PC-9 (cell line): ENCODE measurements at regions not wholly inside any gene's neighbourhood (a gene's known extent, or its start where the extent isn't known, plus 50 kb on each side); places are given as distances from the start of the nearest gene placed in this dataset.

Experiments
- BruUV-seq: library from RNA; stranded (reverse); fragments of 400-500 nt; replicated peaks from 2 replicates; lab custom pipeline; 2021; lab: Mats Ljungman, UMichigan
- CTCF ChIA-PET: fragments of 300-600 bp; sonication (Branson Sonifier 250); formaldehyde crosslinking; loops from one replicate; lab custom pipeline; 2022; ENCODE audit warnings: antibody characterized with exemption; lab: Charles Lee
- POLR2A ChIA-PET: fragments of 300-600 bp; sonication (Branson Sonifier 250); formaldehyde crosslinking; loops from one replicate; lab custom pipeline; 2022; ENCODE audit warnings: antibody characterized with exemption; ENCODE audit not compliant: unreplicated experiment; lab: Charles Lee
- DNase-seq, 2 experiments: peaks; one replicate each; pipeline versions ENCODE4 v3.0.0 to v3.0.0-alpha.2; 2015 to 2022; ENCODE audit warnings: mixed read lengths in 1 of 2
- H2AFZ ChIP-seq: fragments of 200-600 bp; sonication (generic); 2 replicates; pipeline ENCODE4 v1.8.1; 2017; ENCODE audit warnings: antibody characterized with exemption
- H3F3A ChIP-seq: fragments of 200-600 bp; sonication (generic); 2 replicates; pipeline ENCODE4 v1.8.1; 2017; ENCODE audit warnings: antibody characterized with exemption, mild to moderate bottlenecking, low read depth; ENCODE audit not compliant: insufficient read depth
- H3K27ac ChIP-seq: fragments of 200-600 bp; sonication (generic); 2 replicates; pipeline ENCODE4 v1.6.1; 2016; ENCODE audit warnings: mixed run types
- H3K27me3 ChIP-seq: fragments of 200-600 bp; sonication (generic); 2 replicates; pipeline ENCODE4 v1.6.1; 2016; ENCODE audit warnings: low read depth, mixed run types; ENCODE audit not compliant: insufficient read depth
- H3K36me3 ChIP-seq: fragments of 200-600 bp; sonication (generic); 2 replicates; pipeline ENCODE4 v1.6.1; 2016; ENCODE audit warnings: low read depth, mixed run types
- H3K4me1 ChIP-seq: fragments of 200-600 bp; sonication (generic); replicated peaks from 2 replicates; pipeline ENCODE4 v1.6.1; 2016; ENCODE audit warnings: mixed run types; ENCODE audit not compliant: insufficient read depth
- H3K4me2 ChIP-seq: fragments of 200-600 bp; sonication (generic); 2 replicates; pipeline ENCODE4 v1.6.1; 2017; ENCODE audit warnings: mixed run types
- H3K4me3 ChIP-seq: fragments of 200-600 bp; sonication (generic); 2 replicates; pipeline ENCODE4 v1.6.1; 2016; ENCODE audit warnings: mixed run types
- H3K79me2 ChIP-seq: fragments of 200-600 bp; sonication (generic); 2 replicates; pipeline ENCODE4 v1.6.1; 2017; ENCODE audit warnings: low read depth, mixed run types
- H3K9me2 ChIP-seq: fragments of 200-600 bp; sonication (generic); 2 replicates; pipeline ENCODE4 v1.8.1; 2017; ENCODE audit warnings: mild to moderate bottlenecking; ENCODE audit not compliant: insufficient read depth
- H3K9me3 ChIP-seq: fragments of 200-600 bp; sonication (generic); 2 replicates; pipeline ENCODE4 v1.8.1; 2016; ENCODE audit warnings: low read depth; ENCODE audit not compliant: insufficient read depth
- H4K20me1 ChIP-seq: fragments of 200-600 bp; sonication (generic); 2 replicates; pipeline ENCODE4 v1.8.1; 2017; ENCODE audit not compliant: insufficient read depth
- CTCF ChIP-seq: fragments of 200-600 bp; sonication (generic); conservative IDR thresholded peaks from 2 replicates; pipeline ENCODE4 v1.6.1; 2017; ENCODE audit warnings: mixed run types, antibody characterized with exemption, mild to moderate bottlenecking, moderate library complexity
- EZH2 ChIP-seq: fragments of 200-600 bp; sonication (generic); IDR thresholded peaks from 2 replicates; pipeline ENCODE4 v1.8.0; 2017; ENCODE audit warnings: antibody characterized with exemption, low read depth
- intact Hi-C: fragments of 100-400 bp; cut with micrococcal nuclease; formaldehyde crosslinking; loops from one replicate; pipeline ENCODE4 v1.10.0; 2022; ENCODE audit not compliant: unreplicated experiment

GRCh38 chr13:39968646-39969475, 313.4 kb downstream of the COG6 start:
- no peak overlapping the region for H3K4me2 ChIP-seq
- H3K9me2 ChIP-seq, result no peaks in the 10 kb centered on the region
- ChIA-PET CTCF (no interaction called here), POLR2A (interaction anchor here (0.6 kb wide), 1 partner anchor 53 kb away, joined by 3 read pairs; no protein-coding TSS in a partner anchor)
- no peaks in the 10 kb centered on the region for H3F3A ChIP-seq
- no TSS peak for BruUV-seq
- H3K79me2 ChIP-seq, result no peaks in the 10 kb centered on the region
- no peak for DNase-seq
- no peak overlapping the region for H3K4me3 ChIP-seq
- no peaks in the 10 kb centered on the region for H3K27me3 ChIP-seq
- no peaks in the 10 kb centered on the region for H3K4me1 ChIP-seq
- intact Hi-C loops, result no loop called here
- H2AFZ ChIP-seq, result no peak overlapping the region
- H3K36me3 ChIP-seq, result no peaks in the 10 kb centered on the region
- no peaks in the 10 kb centered on the region for H4K20me1 ChIP-seq
- TF ChIP-seq CTCF, result no peak
- TF ChIP-seq EZH2, result no peak
- H3K27ac ChIP-seq, result no peak overlapping the region
- no peaks in the 10 kb centered on the region for H3K9me3 ChIP-seq

GRCh38 chr13:39970177-39970846, 314.9 kb downstream of the COG6 start:
- H3K4me3 ChIP-seq, result no peak overlapping the region
- H3K79me2 ChIP-seq, result no peaks in the 10 kb centered on the region
- TF ChIP-seq EZH2 (no peak), CTCF (no peak)
- BruUV-seq, result no TSS peak
- H3K27me3 ChIP-seq, result no peaks in the 10 kb centered on the region
- no peaks in the 10 kb centered on the region for H3K9me2 ChIP-seq
- no peak for DNase-seq
- no peaks in the 10 kb centered on the region for H3K4me1 ChIP-seq
- no peaks in the 10 kb centered on the region for H3K36me3 ChIP-seq
- no peaks in the 10 kb centered on the region for H4K20me1 ChIP-seq
- intact Hi-C loops, result no loop called here
- H3K9me3 ChIP-seq, result no peaks in the 10 kb centered on the region
- no peak overlapping the region for H3K27ac ChIP-seq
- no peak overlapping the region for H3K4me2 ChIP-seq
- no peaks in the 10 kb centered on the region for H3F3A ChIP-seq
- no peak overlapping the region for H2AFZ ChIP-seq
- ChIA-PET POLR2A (no interaction called here), CTCF (no interaction called here)

DNA sequence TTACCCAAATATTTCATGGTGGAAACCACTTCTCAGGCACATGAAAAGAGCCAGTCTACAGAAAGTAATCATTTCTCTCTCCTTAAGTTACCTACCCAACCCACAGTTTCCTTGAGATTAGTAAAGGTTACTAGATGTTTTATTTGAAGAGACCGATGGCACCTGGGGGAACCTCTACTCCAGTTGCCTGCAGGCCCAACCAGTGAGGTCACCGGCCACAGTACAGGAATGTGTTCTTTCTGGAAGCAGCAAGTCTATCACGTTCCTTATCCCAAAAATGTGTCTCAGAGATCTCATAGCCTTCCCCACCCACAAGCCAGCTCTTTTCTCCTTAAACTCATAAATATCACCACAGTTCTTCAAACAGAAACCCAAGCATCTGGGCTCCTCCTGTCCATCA, 316.1 kb downstream of the COG6 start:
- no peaks in the 10 kb centered on the region for H3K79me2 ChIP-seq
- H3K27me3 ChIP-seq, result no peaks in the 10 kb centered on the region
- H3K9me3 ChIP-seq, result no peaks in the 10 kb centered on the region
- BruUV-seq, result no TSS peak
- H3K4me2 ChIP-seq, result no peak overlapping the region
- POLR2A ChIA-PET, result no interaction called here
- CTCF ChIA-PET, result no interaction called here
- no peak for DNase-seq
- no peak for TF ChIP-seq EZH2
- TF ChIP-seq CTCF, result no peak
- H3F3A ChIP-seq, result no peaks in the 10 kb centered on the region
- no peaks in the 10 kb centered on the region for H3K4me1 ChIP-seq
- no peaks in the 10 kb centered on the region for H3K9me2 ChIP-seq
- H3K4me3 ChIP-seq, result no peak overlapping the region
- H2AFZ ChIP-seq, result no peak overlapping the region
- intact Hi-C loops, result no loop called here
- H3K27ac ChIP-seq, result no peak overlapping the region
- no peaks in the 10 kb centered on the region for H3K36me3 ChIP-seq
- H4K20me1 ChIP-seq, result no peaks in the 10 kb centered on the region
